SIG-M5 treated with dmso at 0.1 percent for 504 hours (cell line): ENCODE measurements at regions not wholly inside any gene's neighbourhood (a gene's known extent, or its start where the extent isn't known, plus 50 kb on each side); places are given as distances from the start of the nearest gene placed in this dataset.

ENCODE experiments used
- DNase-seq: peaks from one replicate; lab custom pipeline; 2025; ENCODE audit not compliant: unreplicated experiment; lab: John Stamatoyannopoulos, UW

- no peak for DNase-seq
These were observed 605.6 kb upstream of the TEX47 start for GRCh38 chr7:89401099-89401498.

GRCh38 chr7:89401690-89402089, 606.2 kb upstream of the TEX47 start:
- no peak for DNase-seq

GRCh38 chr7:89451911-89452310, 656.4 kb upstream of the TEX47 start:
- no peak for DNase-seq

GRCh38 chr7:89456556-89456955, 661.0 kb upstream of the TEX47 start:
- DNase-seq = no peak

- DNase-seq = no peak
These were observed 662.6 kb upstream of the TEX47 start for GRCh38 chr7:89458114-89458513.

- DNase-seq = no peak
These were observed 678.9 kb upstream of the TEX47 start for GRCh38 chr7:89474456-89474855.

GRCh38 chr7:89477991-89478390, 676.3 kb upstream of the STEAP1 start:
- no peak for DNase-seq

GRCh38 chr7:89495704-89496103, 658.6 kb upstream of the STEAP1 start:
- no peak for DNase-seq

- DNase-seq = no peak
These were observed 654.2 kb upstream of the STEAP1 start for GRCh38 chr7:89500084-89500483.

- no peak for DNase-seq
These were observed 651.0 kb upstream of the STEAP1 start for GRCh38 chr7:89503281-89503680.

GRCh38 chr7:89507034-89507433, 647.2 kb upstream of the STEAP1 start:
- no peak for DNase-seq

- DNase-seq = no peak
These were observed 642.4 kb upstream of the STEAP1 start for GRCh38 chr7:89511900-89512299.

GRCh38 chr7:89514970-89515369, 639.3 kb upstream of the STEAP1 start:
- no peak for DNase-seq

- no peak for DNase-seq
These were observed 636.5 kb upstream of the STEAP1 start for GRCh38 chr7:89517815-89518214.

- DNase-seq = no peak
These were observed 604.5 kb upstream of the STEAP1 start for GRCh38 chr7:89549768-89550167.

- no peak for DNase-seq
These were observed 600.1 kb upstream of the STEAP1 start for GRCh38 chr7:89554209-89554608.

- DNase-seq = no peak
These were observed 594.7 kb upstream of the STEAP1 start for GRCh38 chr7:89559596-89559995.

GRCh38 chr7:89563597-89563996, 590.7 kb upstream of the STEAP1 start:
- DNase-seq = no peak

- DNase-seq = no peak
These were observed 569.4 kb upstream of the STEAP1 start for GRCh38 chr7:89584896-89585295.

GRCh38 chr7:89593125-89593524, 561.1 kb upstream of the STEAP1 start:
- no peak for DNase-seq

GRCh38 chr7:89602984-89603383, 551.3 kb upstream of the STEAP1 start:
- DNase-seq = no peak

- DNase-seq = no peak
These were observed 548.9 kb upstream of the STEAP1 start for GRCh38 chr7:89605362-89605761.

GRCh38 chr7:89606511-89606910, 547.8 kb upstream of the STEAP1 start:
- DNase-seq = no peak

GRCh38 chr7:89607792-89608191, 546.5 kb upstream of the STEAP1 start:
- no peak for DNase-seq
